Neutrophil (primary cell): ENCODE measurements at regions not wholly inside any gene's neighbourhood (a gene's known extent, or its start where the extent isn't known, plus 50 kb on each side); places are given as distances from the start of the nearest gene placed in this dataset.

Experiments used
- H3K27ac ChIP-seq: fragments of 200-600 bp; sonication (generic); 2 replicates; pipeline ENCODE4 v1.5.1; 2016; ENCODE audit warnings: mild to moderate bottlenecking, moderate library complexity
- H3K27me3 ChIP-seq: fragments of 200-600 bp; sonication (generic); 2 replicates; pipeline ENCODE4 v1.6.0; 2016; ENCODE audit warnings: mild to moderate bottlenecking
- H3K36me3 ChIP-seq: fragments of 200-600 bp; sonication (generic); 2 replicates; pipeline ENCODE4 v1.5.1; 2017
- H3K4me1 ChIP-seq, 2 experiments: fragments of 200-600 bp in 1 of 2; sonication (generic) in 1 of 2; 1 replicate in 1 of 2; 2 replicates in 1 of 2; pipeline versions ENCODE4 v1.5.1 to v1.6.1; 2013 to 2016; ENCODE audit warnings: low read depth in 1 of 2, low read length in 1 of 2, mild to moderate bottlenecking in 1 of 2, moderate library complexity in 1 of 2; ENCODE audit not compliant: control insufficient read depth in 1 of 2, insufficient read depth in 1 of 2
- H3K4me3 ChIP-seq, 2 experiments: fragments of 200-600 bp in 1 of 2; sonication (generic) in 1 of 2; 1 replicate in 1 of 2; 2 replicates in 1 of 2; pipeline ENCODE4 v1.5.1; 2013 to 2016; ENCODE audit warnings: low read depth in 1 of 2, low read length in 1 of 2, mild to moderate bottlenecking in 1 of 2, moderate library complexity in 1 of 2
- H3K9me3 ChIP-seq: fragments of 200-600 bp; sonication (generic); 2 replicates; pipeline ENCODE4 v1.5.1; 2016
- CTCF ChIP-seq: fragments of 200-600 bp; sonication (generic); IDR thresholded peaks from 2 replicates; pipeline ENCODE4 v1.5.1; 2016; ENCODE audit warnings: antibody characterized with exemption

DNA sequence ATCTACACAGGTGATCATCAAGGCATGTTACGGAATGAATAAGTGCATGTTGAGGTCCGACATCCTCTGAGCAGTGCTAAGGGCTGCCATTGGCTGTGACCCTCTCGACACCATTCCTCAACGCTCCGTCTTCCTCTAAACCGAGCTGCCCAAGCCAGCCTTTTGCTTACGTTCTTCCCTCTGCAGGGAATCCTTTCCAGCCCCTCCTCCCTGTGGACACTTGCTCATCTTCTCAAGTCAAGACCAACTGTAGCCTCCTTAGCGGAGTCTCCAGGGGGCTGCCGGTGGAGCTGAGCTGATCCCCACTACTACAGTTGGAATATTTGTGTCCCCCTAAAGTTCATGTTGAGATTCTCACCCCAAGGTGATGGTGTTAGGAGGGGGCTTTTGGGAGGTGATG, 781.0 kb downstream of the TBC1D22A start:
- Histone ChIP-seq H3K27me3 (no peaks in the 10 kb centered on the region), H3K36me3 (no peaks in the 10 kb centered on the region), H3K4me1 (no peaks in the 10 kb centered on the region), H3K4me3 (no peak overlapping the region), H3K27ac (no peak overlapping the region), H3K9me3 (no peaks in the 10 kb centered on the region)
- TF ChIP-seq CTCF: no peak

- Histone ChIP-seq H3K27ac (no peak overlapping the region), H3K4me1 (no peaks in the 10 kb centered on the region), H3K27me3 (no peaks in the 10 kb centered on the region), H3K4me3 (no peak overlapping the region), H3K9me3 (no peaks in the 10 kb centered on the region), H3K36me3 (no peaks in the 10 kb centered on the region)
- TF ChIP-seq CTCF: no peak
These were observed 777.6 kb downstream of the TBC1D22A start for GRCh38 chr22:47540011-47540410.

DNA sequence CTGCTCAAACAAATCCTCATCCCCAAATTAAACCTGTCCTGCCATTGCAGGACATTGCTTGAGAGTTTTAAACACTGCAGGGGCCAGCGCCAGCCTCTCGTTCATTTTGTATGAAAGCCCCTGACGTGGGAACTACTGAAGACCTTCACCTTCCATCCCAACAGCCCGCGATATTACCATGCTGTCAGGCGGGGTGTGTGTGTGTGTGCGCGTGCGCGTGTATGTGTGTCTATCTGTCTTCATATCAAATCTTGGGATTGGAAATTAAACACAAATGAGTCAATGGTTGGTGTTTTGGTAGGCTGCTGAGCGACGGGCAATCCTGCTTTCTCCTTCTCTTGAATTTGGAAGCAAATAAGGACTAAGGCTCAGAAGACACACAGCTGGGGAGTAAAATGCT, 776.9 kb downstream of the TBC1D22A start:
- Histone ChIP-seq H3K9me3 (no peaks in the 10 kb centered on the region), H3K27ac (no peak overlapping the region)

DNA sequence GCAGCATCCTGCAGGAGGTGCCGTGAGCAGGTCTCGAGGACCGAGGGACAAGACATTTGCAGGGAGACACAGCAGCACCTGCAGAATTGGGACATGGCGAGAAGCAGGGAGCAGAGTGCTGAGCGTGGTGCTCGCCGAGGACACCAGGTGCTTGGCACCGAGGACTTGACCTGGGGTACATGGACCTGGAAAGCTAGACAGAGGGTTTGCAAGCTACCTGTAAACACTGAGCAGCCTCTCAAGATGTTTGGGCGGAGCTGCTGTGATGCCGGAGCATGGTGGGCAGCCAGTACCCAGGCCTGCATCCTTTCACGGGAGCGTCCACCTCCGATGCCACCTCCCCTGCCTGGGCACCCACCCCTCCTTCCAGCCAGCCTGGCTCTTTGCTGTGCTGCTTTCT, 773.2 kb downstream of the TBC1D22A start:
- H3K4me3 ChIP-seq: no peak overlapping the region
- H3K4me1 ChIP-seq: no peaks in the 10 kb centered on the region
- TF ChIP-seq CTCF: no peak
- H3K27ac ChIP-seq: no peak overlapping the region
- no peaks in the 10 kb centered on the region for H3K27me3 ChIP-seq
- H3K36me3 ChIP-seq: no peaks in the 10 kb centered on the region
- H3K9me3 ChIP-seq: no peaks in the 10 kb centered on the region

More for the DNA sequence above, 776.9 kb downstream of the TBC1D22A start:
- no peaks in the 10 kb centered on the region for H3K27me3 ChIP-seq
- no peaks in the 10 kb centered on the region for H3K36me3 ChIP-seq
- no peaks in the 10 kb centered on the region for H3K4me1 ChIP-seq
- no peak for TF ChIP-seq CTCF
- no peak overlapping the region for H3K4me3 ChIP-seq

- H3K36me3 ChIP-seq: no peaks in the 10 kb centered on the region
- H3K27ac ChIP-seq: no peak overlapping the region
- H3K27me3 ChIP-seq: no peaks in the 10 kb centered on the region
- no peaks in the 10 kb centered on the region for H3K9me3 ChIP-seq
- no peaks in the 10 kb centered on the region for H3K4me1 ChIP-seq
- TF ChIP-seq CTCF: no peak
- no peak overlapping the region for H3K4me3 ChIP-seq
These were observed 772.5 kb downstream of the TBC1D22A start for GRCh38 chr22:47534804-47535410.
